ENCODE measurements at regions not wholly inside any gene's neighbourhood (a gene's known extent, or its start where the extent isn't known, plus 50 kb on each side); places are given as distances from the start of the nearest gene placed in this dataset.

DNA sequence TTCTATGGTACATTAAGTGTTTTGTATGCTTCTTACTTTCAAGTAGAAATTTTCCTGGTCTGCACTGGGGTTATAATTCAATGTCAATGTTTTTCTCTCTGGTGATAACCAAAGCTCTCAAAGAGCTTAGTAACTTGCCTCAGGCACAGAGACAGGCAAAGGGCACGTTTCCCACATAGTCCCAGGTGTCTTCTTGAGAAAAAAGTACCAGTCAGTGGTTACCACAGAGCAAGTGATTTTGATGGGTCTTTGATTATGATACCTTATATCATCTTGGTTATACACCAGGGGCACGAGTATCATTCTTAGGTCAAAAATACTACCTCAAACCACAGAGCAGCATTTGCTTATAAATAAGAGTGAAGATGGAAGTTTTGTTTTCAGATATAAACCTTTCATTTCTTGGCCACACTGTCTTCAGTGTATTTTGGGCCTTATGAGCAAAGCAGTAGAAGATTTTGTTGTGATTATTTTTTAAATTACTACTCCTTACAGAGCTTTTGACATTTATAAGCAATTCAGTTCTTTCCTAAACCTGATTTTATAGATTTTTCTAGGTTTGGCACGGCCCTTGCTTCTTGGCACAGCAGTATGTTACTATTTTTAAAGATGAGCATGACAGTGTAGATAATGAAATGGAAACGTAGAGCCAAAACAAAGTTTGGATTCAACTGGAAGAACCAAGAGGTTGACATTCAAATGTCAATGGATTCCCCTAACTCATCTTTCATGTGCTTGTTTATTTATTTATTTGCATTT lies 85.3 kb upstream of the TLL1 start (continued):
- TF ChIP-seq, protein P1, sequence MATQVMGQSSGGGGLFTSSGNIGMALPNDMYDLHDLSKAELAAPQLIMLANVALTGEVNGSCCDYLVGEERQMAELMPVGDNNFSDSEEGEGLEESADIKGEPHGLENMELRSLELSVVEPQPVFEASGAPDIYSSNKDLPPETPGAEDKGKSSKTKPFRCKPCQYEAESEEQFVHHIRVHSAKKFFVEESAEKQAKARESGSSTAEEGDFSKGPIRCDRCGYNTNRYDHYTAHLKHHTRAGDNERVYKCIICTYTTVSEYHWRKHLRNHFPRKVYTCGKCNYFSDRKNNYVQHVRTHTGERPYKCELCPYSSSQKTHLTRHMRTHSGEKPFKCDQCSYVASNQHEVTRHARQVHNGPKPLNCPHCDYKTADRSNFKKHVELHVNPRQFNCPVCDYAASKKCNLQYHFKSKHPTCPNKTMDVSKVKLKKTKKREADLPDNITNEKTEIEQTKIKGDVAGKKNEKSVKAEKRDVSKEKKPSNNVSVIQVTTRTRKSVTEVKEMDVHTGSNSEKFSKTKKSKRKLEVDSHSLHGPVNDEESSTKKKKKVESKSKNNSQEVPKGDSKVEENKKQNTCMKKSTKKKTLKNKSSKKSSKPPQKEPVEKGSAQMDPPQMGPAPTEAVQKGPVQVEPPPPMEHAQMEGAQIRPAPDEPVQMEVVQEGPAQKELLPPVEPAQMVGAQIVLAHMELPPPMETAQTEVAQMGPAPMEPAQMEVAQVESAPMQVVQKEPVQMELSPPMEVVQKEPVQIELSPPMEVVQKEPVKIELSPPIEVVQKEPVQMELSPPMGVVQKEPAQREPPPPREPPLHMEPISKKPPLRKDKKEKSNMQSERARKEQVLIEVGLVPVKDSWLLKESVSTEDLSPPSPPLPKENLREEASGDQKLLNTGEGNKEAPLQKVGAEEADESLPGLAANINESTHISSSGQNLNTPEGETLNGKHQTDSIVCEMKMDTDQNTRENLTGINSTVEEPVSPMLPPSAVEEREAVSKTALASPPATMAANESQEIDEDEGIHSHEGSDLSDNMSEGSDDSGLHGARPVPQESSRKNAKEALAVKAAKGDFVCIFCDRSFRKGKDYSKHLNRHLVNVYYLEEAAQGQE (IDR thresholded peaks at IDR 0.05; ENCODE audit: low read depth), result no peak
- TF ChIP-seq CEBPB (IDR thresholded peaks at IDR 0.05; ENCODE audit: low read depth), result no peak

- Histone ChIP-seq H3K79me2 (ENCODE audit: insufficient read depth, low read length) (no peaks in the 10 kb centered on the region), H3K27me3 (ENCODE audit: insufficient read depth, low read length) (no peaks in the 10 kb centered on the region), H3K4me2 (ENCODE audit: low read length) (no peak overlapping the region), H4K20me1 (ENCODE audit: insufficient read depth) (no peaks in the 10 kb centered on the region), H2AFZ (ENCODE audit: low read depth, low read length, poor library complexity, severe bottlenecking) (no peak overlapping the region), H3K9ac (ENCODE audit: low read length) (no peak overlapping the region), H3K4me1 (ENCODE audit: control insufficient read depth in 1 of 2, insufficient read depth in 2 of 2, low read length in 2 of 2) (no peaks in the 10 kb centered on the region), H3K36me3 (ENCODE audit: control insufficient read depth in 1 of 2, insufficient read depth in 2 of 2, low read length in 2 of 2) (no peaks in the 10 kb centered on the region), H3K9me3 (ENCODE audit: control insufficient read depth in 1 of 2, insufficient read depth in 1 of 2, low read depth in 1 of 2, low read length in 2 of 2) (no peaks in the 10 kb centered on the region), H3K27ac (ENCODE audit: low read depth, low read length) (no peak overlapping the region), H3K9me2 (ENCODE audit: insufficient read depth) (0 out of 2 replicates have a peak, but pooled peaks cover 10% of the 10 kb centered on the region), H3K4me3 (replicated peaks in 1 of 2; ENCODE audit: low read depth in 1 of 2, low read length in 2 of 2) (no peak overlapping the region)
- POLR2A ChIA-PET, result no interaction called here
- DNase-seq (ENCODE audit: low read depth, low spot score), result no peak
- CTCF ChIA-PET, result no interaction called here
- no peak for ATAC-seq
- intact Hi-C loops (cut with micrococcal nuclease), result no loop called here
- no peak for TF ChIP-seq SRF (IDR thresholded peaks at IDR 0.05; ENCODE audit: low read depth)
- no peak for TF ChIP-seq FOSL1 (IDR thresholded peaks at IDR 0.05; ENCODE audit: low read depth)
- TF ChIP-seq JUND (IDR thresholded peaks at IDR 0.05), result no peak
- TF ChIP-seq, protein P2, sequence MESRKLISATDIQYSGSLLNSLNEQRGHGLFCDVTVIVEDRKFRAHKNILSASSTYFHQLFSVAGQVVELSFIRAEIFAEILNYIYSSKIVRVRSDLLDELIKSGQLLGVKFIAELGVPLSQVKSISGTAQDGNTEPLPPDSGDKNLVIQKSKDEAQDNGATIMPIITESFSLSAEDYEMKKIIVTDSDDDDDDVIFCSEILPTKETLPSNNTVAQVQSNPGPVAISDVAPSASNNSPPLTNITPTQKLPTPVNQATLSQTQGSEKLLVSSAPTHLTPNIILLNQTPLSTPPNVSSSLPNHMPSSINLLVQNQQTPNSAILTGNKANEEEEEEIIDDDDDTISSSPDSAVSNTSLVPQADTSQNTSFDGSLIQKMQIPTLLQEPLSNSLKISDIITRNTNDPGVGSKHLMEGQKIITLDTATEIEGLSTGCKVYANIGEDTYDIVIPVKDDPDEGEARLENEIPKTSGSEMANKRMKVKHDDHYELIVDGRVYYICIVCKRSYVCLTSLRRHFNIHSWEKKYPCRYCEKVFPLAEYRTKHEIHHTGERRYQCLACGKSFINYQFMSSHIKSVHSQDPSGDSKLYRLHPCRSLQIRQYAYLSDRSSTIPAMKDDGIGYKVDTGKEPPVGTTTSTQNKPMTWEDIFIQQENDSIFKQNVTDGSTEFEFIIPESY (IDR thresholded peaks at IDR 0.05; ENCODE audit: extremely low read depth, insufficient replicate concordance, low read length), result no peak
- TF ChIP-seq, protein P1 (IDR thresholded peaks at IDR 0.05; ENCODE audit: low read depth), result no peak
- TF ChIP-seq ZNF274 (IDR thresholded peaks at IDR 0.05; ENCODE audit: low read depth, low read length), result no peak
- no peak for TF ChIP-seq EZH2phosphoT487 (IDR thresholded peaks at IDR 0.05; ENCODE audit: borderline replicate concordance)
- no peak for TF ChIP-seq ELF1 (IDR thresholded peaks at IDR 0.05; ENCODE audit: borderline replicate concordance, low read depth)
- TF ChIP-seq CEBPB (IDR thresholded peaks at IDR 0.05; ENCODE audit: low read depth), result no peak
- no TSS peak for BruUV-seq (replicated peaks)
- RAD21 ChIA-PET (ENCODE audit: low non-redundant PET in 1 of 2, low total read pairs in 2 of 2, uncharacterized antibody in 2 of 2, unreplicated experiment in 2 of 2), result no interaction called here
Measured at GRCh38 chr4:165788686-165789463, 84.2 kb upstream of the TLL1 start.
